ENCODE measurements at regions not wholly inside any gene's neighbourhood (a gene's known extent, or its start where the extent isn't known, plus 50 kb on each side); places are given as distances from the start of the nearest gene placed in this dataset.

GRCh38 chr5:3430691-3431090, 164.9 kb upstream of the IRX1 start:
- intact Hi-C loops (cut with DNase I), result no loop called here
- Histone ChIP-seq H3K9me3 (no peaks in the 10 kb centered on the region), H3K4me3 (no peak overlapping the region), H3K27me3 (ENCODE audit: insufficient read depth in 3 of 3, low read length in 2 of 3) (peaks cover 0 to 4% (median 0%) of the 10 kb centered on the region in 3 donors), H3K36me3 (ENCODE audit: insufficient read depth in 1 of 2, low read depth in 1 of 2) (no peaks in the 10 kb centered on the region), H3K27ac (no peak overlapping the region), H3K4me1 (no peaks in the 10 kb centered on the region)
- WGBS, 3 donors, result 51 to 64% (median 57%) methylated on average over 5 of the region's 5 CpGs
- DNase-seq (no peak), ATAC-seq (no peak)
- no peak for TF ChIP-seq CTCF (IDR thresholded peaks at IDR 0.05)

GRCh38 chr5:3429962-3430361, 165.7 kb upstream of the IRX1 start:
- no peak for DNase-seq
- intact Hi-C loops (cut with DNase I), result no loop called here

GRCh38 chr5:3428334-3428733, 167.3 kb upstream of the IRX1 start:
- no peaks in the 10 kb centered on the region for H3K36me3 ChIP-seq (ENCODE audit: insufficient read depth in 1 of 2, low read depth in 1 of 2)
- no peak for ATAC-seq
- H3K27me3 ChIP-seq (ENCODE audit: insufficient read depth in 3 of 3, low read length in 2 of 3), result peaks cover 0 to 4% (median 0%) of the 10 kb centered on the region in 3 donors
- DNase-seq, result no peak
- no peak overlapping the region for H3K27ac ChIP-seq
- no peak for TF ChIP-seq CTCF (IDR thresholded peaks at IDR 0.05)
- intact Hi-C loops (cut with DNase I), result no loop called here
- no peak overlapping the region for H3K4me3 ChIP-seq
- WGBS, 3 donors, result 22 to 26% (median 23%) methylated on average over 15 of the region's 15 CpGs
- H3K4me1 ChIP-seq, result no peaks in the 10 kb centered on the region
- H3K9me3 ChIP-seq, result peaks cover 2% of the 10 kb centered on the region

More at GRCh38 chr5:3429962-3430361, 165.7 kb upstream of the IRX1 start:
- Histone ChIP-seq H3K4me1 (no peaks in the 10 kb centered on the region), H3K9me3 (no peaks in the 10 kb centered on the region), H3K27me3 (ENCODE audit: insufficient read depth in 3 of 3, low read length in 2 of 3) (peaks cover 0 to 4% (median 0%) of the 10 kb centered on the region in 3 donors), H3K27ac (no peak overlapping the region), H3K36me3 (ENCODE audit: insufficient read depth in 1 of 2, low read depth in 1 of 2) (no peaks in the 10 kb centered on the region), H3K4me3 (no peak overlapping the region)
- TF ChIP-seq CTCF (IDR thresholded peaks at IDR 0.05), result no peak
- no peak for ATAC-seq
- 22 to 51% (median 30%) methylated on average over 7 of the region's 7 CpGs for WGBS, 3 donors

- Histone ChIP-seq H3K4me3 (no peak overlapping the region), H3K27me3 (ENCODE audit: insufficient read depth in 3 of 3, low read length in 2 of 3) (peaks cover 0 to 1% (median 0%) of the 10 kb centered on the region in 3 donors), H3K4me1 (no peaks in the 10 kb centered on the region), H3K36me3 (ENCODE audit: insufficient read depth in 1 of 2, low read depth in 1 of 2) (no peaks in the 10 kb centered on the region), H3K27ac (no peak overlapping the region), H3K9me3 (peaks cover 4% of the 10 kb centered on the region)
- intact Hi-C loops (cut with DNase I), result no loop called here
- WGBS, 3 donors, result 25 to 34% (median 29%) methylated on average over 2 of the region's 2 CpGs
- DNase-seq, result no peak
- no peak for TF ChIP-seq CTCF (IDR thresholded peaks at IDR 0.05)
- ATAC-seq, result no peak
Observed at GRCh38 chr5:3424946-3425345, 170.7 kb upstream of the IRX1 start.

GRCh38 chr5:3417376-3417943, 178.2 kb upstream of the IRX1 start:
- Histone ChIP-seq H3K27ac (no peak overlapping the region), H3K4me1 (no peaks in the 10 kb centered on the region), H3K4me3 (no peak overlapping the region), H3K27me3 (ENCODE audit: insufficient read depth in 3 of 3, low read length in 2 of 3) (peaks cover 0 to 2% (median 0%) of the 10 kb centered on the region in 3 donors), H3K36me3 (ENCODE audit: insufficient read depth in 1 of 2, low read depth in 1 of 2) (no peaks in the 10 kb centered on the region), H3K9me3 (no peaks in the 10 kb centered on the region)
- intact Hi-C loops (cut with DNase I), result no loop called here
- TF ChIP-seq CTCF (IDR thresholded peaks at IDR 0.05), result no peak
- no peak for ATAC-seq
- WGBS, 3 donors, result 80 to 83% (median 80%) methylated on average over 16 to 17 of the region's 17 CpGs
- DNase-seq, result no peak

Measured in psoas muscle (tissue), 7 donors.